ENCODE measurements at regions not wholly inside any gene's neighbourhood (a gene's known extent, or its start where the extent isn't known, plus 50 kb on each side); places are given as distances from the start of the nearest gene placed in this dataset.
A peak's percentile ranks its signal among the peaks of the same experiment; 100 is the strongest.

- Histone ChIP-seq H2AFZ (no peak overlapping the region), H3K27me3 (ENCODE audit: insufficient read depth) (no peaks in the 10 kb centered on the region), H3K4me3 (no peak overlapping the region), H3F3A (replicated peaks; ENCODE audit: low read depth) (no peaks in the 10 kb centered on the region), H3K9me2 (ENCODE audit: insufficient read depth) (no peaks in the 10 kb centered on the region), H3K79me2 (replicated peaks; ENCODE audit: insufficient read depth) (peaks cover 21% of the 10 kb centered on the region), H4K20me1 (replicated peaks; ENCODE audit: insufficient read depth) (no peaks in the 10 kb centered on the region), H3K27ac (ENCODE audit: low read depth) (no peak overlapping the region), H3K4me1 (ENCODE audit: insufficient read depth) (peaks cover 58% of the 10 kb centered on the region), H3K4me2 (peak overlapping the region; percentile 33), H3K36me3 (ENCODE audit: insufficient read depth) (no peaks in the 10 kb centered on the region)
- TF ChIP-seq EZH2phosphoT487 (IDR thresholded peaks at IDR 0.05; ENCODE audit: unreplicated experiment) (no peak), ZNF114 (CRISPR knock-in tag; IDR thresholded peaks at IDR 0.05) (no peak), ZNF331 (CRISPR knock-in tag; IDR thresholded peaks at IDR 0.05; ENCODE audit: low read depth) (no peak)
- DNase-seq (ENCODE audit: low spot score): peak; percentile 46
- Mint-ChIP-seq H3K4me1 (peaks cover 72% of the 10 kb centered on the region), H3K4me3 (no peak overlapping the region; the same call in 2 of the 3 replicates), H3K27ac (no peak overlapping the region), H3K9me3 (no peaks in the 10 kb centered on the region), H3K36me3 (ENCODE audit: low read depth) (no peaks in the 10 kb centered on the region), H3K27me3 (ENCODE audit: insufficient read depth, low read depth, poor library complexity) (no peaks in the 10 kb centered on the region)
- ATAC-seq: peak; percentile 53
Measured at GRCh38 chr1:201751872-201752271, 77.1 kb upstream of the IPO9 start.

GRCh38 chr1:201752333-201752732, 76.6 kb upstream of the IPO9 start:
- Histone ChIP-seq H3K79me2 (replicated peaks; ENCODE audit: insufficient read depth) (peaks cover 17% of the 10 kb centered on the region), H3F3A (replicated peaks; ENCODE audit: low read depth) (no peaks in the 10 kb centered on the region), H3K4me2 (peak overlapping the region; percentile 33), H3K36me3 (ENCODE audit: insufficient read depth) (no peaks in the 10 kb centered on the region), H3K9me2 (ENCODE audit: insufficient read depth) (no peaks in the 10 kb centered on the region), H2AFZ (no peak overlapping the region), H4K20me1 (replicated peaks; ENCODE audit: insufficient read depth) (no peaks in the 10 kb centered on the region), H3K27me3 (ENCODE audit: insufficient read depth) (no peaks in the 10 kb centered on the region), H3K4me3 (no peak overlapping the region), H3K27ac (ENCODE audit: low read depth) (no peak overlapping the region), H3K4me1 (ENCODE audit: insufficient read depth) (peaks cover 58% of the 10 kb centered on the region)
- Mint-ChIP-seq H3K4me1 (peaks cover 68% of the 10 kb centered on the region), H3K27ac (peak overlapping the region; percentile 30; the same call in 1 of the 2 replicates), H3K9me3 (no peaks in the 10 kb centered on the region), H3K4me3 (no peak overlapping the region; the same call in 2 of the 3 replicates), H3K36me3 (ENCODE audit: low read depth) (no peaks in the 10 kb centered on the region), H3K27me3 (ENCODE audit: insufficient read depth, low read depth, poor library complexity) (no peaks in the 10 kb centered on the region)
- TF ChIP-seq CREB1 (CRISPR knock-in tag; IDR thresholded peaks at IDR 0.05; ENCODE audit: low read depth) (no peak), JUNB (IDR thresholded peaks at IDR 0.05; ENCODE audit: unreplicated experiment) (no peak), REST (IDR thresholded peaks at IDR 0.05; ENCODE audit: unreplicated experiment) (no peak), EZH2phosphoT487 (IDR thresholded peaks at IDR 0.05; ENCODE audit: unreplicated experiment) (no peak), NANOG (IDR thresholded peaks at IDR 0.05; ENCODE audit: borderline replicate concordance) (no peak), EZH2 (IDR thresholded peaks at IDR 0.05; ENCODE audit: low read depth, unreplicated experiment) (no peak)
- no peak for ATAC-seq
- DNase-seq (ENCODE audit: low spot score): no peak
